A673 (cell line): ENCODE measurements at regions not wholly inside any gene's neighbourhood (a gene's known extent, or its start where the extent isn't known, plus 50 kb on each side); places are given as distances from the start of the nearest gene placed in this dataset.

Experiments used
- BruUV-seq: library from RNA; stranded (reverse); fragments of 400-500 nt; replicated peaks from 2 replicates; lab custom pipeline; 2021; lab: Mats Ljungman, UMichigan
- CTCF ChIA-PET: fragments of 300-600 bp; sonication (Branson Sonifier 250); formaldehyde crosslinking; loops from one replicate; lab custom pipeline; 2022; ENCODE audit warnings: antibody characterized with exemption; lab: Charles Lee
- POLR2A ChIA-PET: fragments of 300-600 bp; sonication (Branson Sonifier 250); formaldehyde crosslinking; loops from one replicate; lab custom pipeline; 2022; ENCODE audit warnings: antibody characterized with exemption; ENCODE audit not compliant: low non-redundant PET; lab: Charles Lee
- DNase-seq: peaks from one replicate; pipeline ENCODE4 v3.0.0-alpha.2; 2015; ENCODE audit warnings: low spot score
- H3K27ac ChIP-seq: fragments of 200-600 bp; sonication (generic); 2 replicates; pipeline ENCODE4 v1.5.1; 2016; ENCODE audit warnings: mixed run types, low read depth, mild to moderate bottlenecking, mixed read lengths, antibody characterized with exemption, low read length; ENCODE audit not compliant: poor library complexity, severe bottlenecking
- H3K27me3 ChIP-seq: fragments of 200-600 bp; sonication (generic); replicated peaks from 2 replicates; pipeline ENCODE4 v1.6.1; 2017; ENCODE audit warnings: mixed run types, low read depth, mild to moderate bottlenecking, mixed read lengths, antibody characterized with exemption, low read length; ENCODE audit not compliant: insufficient read depth, poor library complexity
- H3K36me3 ChIP-seq: fragments of 200-600 bp; sonication (generic); 2 replicates; pipeline ENCODE4 v1.6.1; 2016; ENCODE audit warnings: mixed run types, mild to moderate bottlenecking, mixed read lengths, antibody characterized with exemption, low read length; ENCODE audit not compliant: insufficient read depth, poor library complexity, severe bottlenecking
- H3K4me1 ChIP-seq: fragments of 200-600 bp; sonication (generic); 2 replicates; pipeline ENCODE4 v1.6.1; 2017; ENCODE audit warnings: mixed run types, mild to moderate bottlenecking, mixed read lengths, antibody characterized with exemption, low read length; ENCODE audit not compliant: insufficient read depth, poor library complexity, severe bottlenecking
- H3K4me3 ChIP-seq: fragments of 200-600 bp; sonication (generic); 2 replicates; pipeline ENCODE4 v1.5.1; 2016; ENCODE audit warnings: low read depth, mixed run types, mild to moderate bottlenecking, mixed read lengths, low read length; ENCODE audit not compliant: poor library complexity, severe bottlenecking
- H3K9me3 ChIP-seq: fragments of 200-600 bp; sonication (generic); 2 replicates; pipeline ENCODE4 v1.6.1; 2016; ENCODE audit warnings: mixed run types, low read depth, mild to moderate bottlenecking, mixed read lengths, antibody characterized with exemption, low read length; ENCODE audit not compliant: poor library complexity, severe bottlenecking
- CTCF ChIP-seq: fragments of 300-800, 200-600 bp; sonication (generic); conservative IDR thresholded peaks from 2 replicates; pipeline ENCODE4 v1.5.1; 2017; ENCODE audit warnings: low read depth, mild to moderate bottlenecking, antibody characterized with exemption, low read length, moderate library complexity, mixed read lengths
- EZH2 ChIP-seq: fragments of 200-600 bp; sonication (generic); IDR thresholded peaks from 2 replicates; pipeline ENCODE4 v1.6.1; 2017; ENCODE audit warnings: borderline replicate concordance, low read depth, mild to moderate bottlenecking, mixed read lengths, antibody characterized with exemption, low read length; ENCODE audit not compliant: poor library complexity, severe bottlenecking
- intact Hi-C: fragments of 100-400 bp; cut with micrococcal nuclease; formaldehyde crosslinking; loops from one replicate; pipeline ENCODE4 v1.10.0; 2022; ENCODE audit not compliant: unreplicated experiment

GRCh38 chr10:2891770-2892124, 175.6 kb upstream of the PFKP start:
- ChIA-PET POLR2A (no interaction called here), CTCF (no interaction called here)

GRCh38 chr10:2891073-2891769, 176.1 kb upstream of the PFKP start:
- BruUV-seq, result no TSS peak
- Histone ChIP-seq H3K36me3 (no peaks in the 10 kb centered on the region), H3K27ac (no peak overlapping the region), H3K4me3 (no peak overlapping the region), H3K27me3 (no peaks in the 10 kb centered on the region), H3K9me3 (no peaks in the 10 kb centered on the region), H3K4me1 (no peaks in the 10 kb centered on the region)
- no peak for DNase-seq
- intact Hi-C loops, result no loop called here
- TF ChIP-seq EZH2 (no peak), CTCF (no peak)
- POLR2A ChIA-PET, result no interaction called here
- CTCF ChIA-PET, result no interaction called here

More at GRCh38 chr10:2891770-2892124, 175.6 kb upstream of the PFKP start:
- no peak overlapping the region for H3K27ac ChIP-seq
- no peak for DNase-seq
- intact Hi-C loops, result no loop called here
- H3K9me3 ChIP-seq, result no peaks in the 10 kb centered on the region
- no TSS peak for BruUV-seq
- no peaks in the 10 kb centered on the region for H3K27me3 ChIP-seq
- H3K36me3 ChIP-seq, result no peaks in the 10 kb centered on the region
- no peak for TF ChIP-seq EZH2
- no peak for TF ChIP-seq CTCF
- H3K4me1 ChIP-seq, result no peaks in the 10 kb centered on the region
- no peak overlapping the region for H3K4me3 ChIP-seq

- no peaks in the 10 kb centered on the region for H3K4me1 ChIP-seq
- H3K36me3 ChIP-seq, result no peaks in the 10 kb centered on the region
- no peak for DNase-seq
- intact Hi-C loops, result no loop called here
- POLR2A ChIA-PET, result no interaction called here
- H3K27ac ChIP-seq, result no peak overlapping the region
- no peak overlapping the region for H3K4me3 ChIP-seq
- CTCF ChIA-PET, result no interaction called here
- no peaks in the 10 kb centered on the region for H3K9me3 ChIP-seq
- TF ChIP-seq EZH2 (no peak), CTCF (no peak)
- no TSS peak for BruUV-seq
- no peaks in the 10 kb centered on the region for H3K27me3 ChIP-seq
Measured at GRCh38 chr10:2890093-2890492, 177.3 kb upstream of the PFKP start.
